ENCODE measurements at regions not wholly inside any gene's neighbourhood (a gene's known extent, or its start where the extent isn't known, plus 50 kb on each side); places are given as distances from the start of the nearest gene placed in this dataset.

DNA sequence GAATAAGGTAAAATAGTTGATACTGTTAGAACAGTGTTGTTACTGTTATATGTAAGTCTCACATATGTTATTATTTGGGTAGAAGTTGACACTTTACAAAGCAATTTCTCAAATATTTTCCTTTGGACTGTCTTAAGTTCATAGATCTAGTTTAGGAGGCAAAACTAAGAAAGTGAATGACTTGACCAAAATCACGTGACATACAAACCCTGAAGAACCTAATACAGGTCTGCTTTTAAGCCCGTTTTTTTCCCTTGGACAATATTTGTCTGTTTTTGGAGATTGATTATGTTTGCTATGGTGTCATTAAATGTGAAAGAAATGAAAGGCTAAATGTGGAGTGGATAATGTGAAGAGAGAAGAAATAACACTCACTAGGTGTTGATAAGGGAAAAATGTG lies 644.9 kb upstream of the PITX2 start:
- Histone ChIP-seq H3K14ac (ENCODE audit: insufficient read length) (no peak overlapping the region), H4K5ac (ENCODE audit: insufficient read length, low read depth, low read length) (no peak overlapping the region), H3K4me3 (ENCODE audit: extremely low read depth in 1 of 4, insufficient read depth in 2 of 4, low read depth in 3 of 4, low read length in 4 of 4) (no peak overlapping the region), H3K56ac (replicated peaks; ENCODE audit: insufficient read length, low read depth, low read length) (no peak overlapping the region), H3K23ac (ENCODE audit: insufficient read length) (no peak overlapping the region), H2BK15ac (ENCODE audit: low read length) (no peak overlapping the region), H3K4me2 (ENCODE audit: insufficient read depth in 1 of 2, low read depth in 2 of 2, low read length in 2 of 2) (no peak overlapping the region), H2BK120ac (replicated peaks; ENCODE audit: low read depth, low read length) (no peak overlapping the region), H2AFZ (ENCODE audit: low read length) (no peak overlapping the region), H4K91ac (replicated peaks; ENCODE audit: insufficient read length, low read length) (no peak overlapping the region), H3K4me1 (replicated peaks in 1 of 4; ENCODE audit: control insufficient read depth in 3 of 4, insufficient read depth in 4 of 4, low read length in 3 of 4) (peaks cover 0 to 4% (median 1%) of the 10 kb centered on the region in 4 experiments; a peak in 3 of 7 replicates), H3K36me3 (ENCODE audit: control insufficient read depth in 2 of 4, insufficient read depth in 4 of 4, low read length in 3 of 4) (no peaks in the 10 kb centered on the region), H2BK12ac (ENCODE audit: low read depth, low read length) (no peak overlapping the region), H2BK20ac (ENCODE audit: low read length) (no peak overlapping the region), H3K23me2 (ENCODE audit: low read depth, low read length) (no peaks in the 10 kb centered on the region), H3K79me2 (ENCODE audit: control insufficient read depth in 1 of 2, insufficient read depth in 2 of 2, low read length in 2 of 2) (no peaks in the 10 kb centered on the region), H4K20me1 (replicated peaks in 1 of 2; ENCODE audit: control insufficient read depth in 1 of 2, insufficient read depth in 2 of 2, low read length in 2 of 2) (no peaks in the 10 kb centered on the region), H3K79me1 (ENCODE audit: low read depth, low read length) (no peaks in the 10 kb centered on the region), H3K9me3 (ENCODE audit: insufficient read depth in 2 of 2, low read depth in 1 of 2, low read length in 1 of 2) (no peaks in the 10 kb centered on the region), H4K8ac (ENCODE audit: extremely low read depth, insufficient read depth, low read length) (no peak overlapping the region), H3K27me3 (replicated peaks in 1 of 4; ENCODE audit: control insufficient read depth in 3 of 4, extremely low read depth in 1 of 4, insufficient read depth in 3 of 4, low read length in 3 of 4) (no peaks in the 10 kb centered on the region), H3K18ac (ENCODE audit: extremely low read depth, low read length) (no peak overlapping the region), H3K4ac (replicated peaks; ENCODE audit: insufficient read length, low read depth, low read length) (no peak overlapping the region), H2AK5ac (ENCODE audit: low read depth, low read length) (no peak overlapping the region), H3K27ac (ENCODE audit: low read depth, low read length) (no peak overlapping the region), H2BK5ac (ENCODE audit: low read depth, low read length) (no peak overlapping the region), H3K9ac (replicated peaks in 1 of 4; ENCODE audit: extremely low read depth in 1 of 4, low read depth in 3 of 4, low read length in 3 of 4) (no peak overlapping the region)
- 89% methylated on average over 2 of the region's 2 CpGs; no CpG with 5 or more reads in 1 of the 2 experiments for WGBS, 2 experiments (ENCODE audit: extremely low coverage in 1 of 2, insufficient coverage in 1 of 2, insufficient read length in 1 of 2, insufficient replicate concordance in 2 of 2, low coverage in 1 of 2, low lambda C conversion rate in 2 of 2, missing lambda C conversion rate in 1 of 2)
- POLR2A ChIA-PET (ENCODE audit: partially characterized antibody), result no interaction called here
- no peak for DNase-seq (ENCODE audit: low read depth in 1 of 2, low spot score in 2 of 2)
- CTCF ChIA-PET (ENCODE audit: partially characterized antibody), result interaction anchor here (1.4 to 2.5 kb wide), 2 partner anchors 10 to 15 kb away, joined by 6 to 13 read pairs; no protein-coding TSS in a partner anchor
- TF ChIP-seq JUN (IDR thresholded peaks at IDR 0.05; ENCODE audit: low read depth, low read length) (no peak), RXRA (IDR thresholded peaks at IDR 0.05; ENCODE audit: insufficient read depth, low read depth, low read length) (no peak), TAF1 (IDR thresholded peaks at IDR 0.05; ENCODE audit: low read depth, low read length) (no peak), NANOG (IDR thresholded peaks at IDR 0.05; ENCODE audit: insufficient read depth, low read depth, low read length, poor library complexity, severe bottlenecking) (no peak), SUZ12 (IDR thresholded peaks at IDR 0.05; ENCODE audit: low read length) (no peak), SIRT6 (IDR thresholded peaks at IDR 0.05; ENCODE audit: low read length) (no peak), ASH2L (IDR thresholded peaks at IDR 0.05; ENCODE audit: low read length) (no peak), BRCA1 (IDR thresholded peaks at IDR 0.05; ENCODE audit: low read depth, low read length) (no peak), RAD21 (IDR thresholded peaks at IDR 0.05 in 1 of 2, conservative IDR thresholded peaks at IDR 0.05 in 1 of 2; ENCODE audit: low read depth in 2 of 2, low read length in 2 of 2) (no peak), POLR2AphosphoS5 (IDR thresholded peaks at IDR 0.05; ENCODE audit: low read depth, low read length) (no peak), EZH2 (IDR thresholded peaks at IDR 0.05; ENCODE audit: low read depth, low read length, severe bottlenecking) (no peak), GABPA (IDR thresholded peaks at IDR 0.05; ENCODE audit: borderline replicate concordance, insufficient read depth, low read length) (no peak), POLR2A (IDR thresholded peaks at IDR 0.05; ENCODE audit: control extremely low read depth in 1 of 2, low read depth in 2 of 2, low read length in 2 of 2) (no peak), POU5F1 (IDR thresholded peaks at IDR 0.05; ENCODE audit: low read depth, low read length) (no peak), FOSL1 (IDR thresholded peaks at IDR 0.05; ENCODE audit: insufficient read depth, low read depth, low read length) (no peak), JUND (IDR thresholded peaks at IDR 0.05; ENCODE audit: low read length) (no peak)
- FAIRE-seq, result no peak
